GM12875 (cell line): ENCODE measurements at regions not wholly inside any gene's neighbourhood (a gene's known extent, or its start where the extent isn't known, plus 50 kb on each side); places are given as distances from the start of the nearest gene placed in this dataset.

Source experiments
- H3K4me3 ChIP-seq: one replicate; pipeline ENCODE4 v1.5.1; 2011; ENCODE audit warnings: low read depth, low read length, control low read depth
- TF ChIP-seq, protein P1 (sequence below): IDR thresholded peaks from 2 replicates; pipeline ENCODE4 v1.5.1; 2011; ENCODE audit warnings: low read depth, mild to moderate bottlenecking, control low read depth, inconsistent platforms, low read length, moderate library complexity, borderline replicate concordance; ENCODE audit not compliant: insufficient read depth

DNA sequence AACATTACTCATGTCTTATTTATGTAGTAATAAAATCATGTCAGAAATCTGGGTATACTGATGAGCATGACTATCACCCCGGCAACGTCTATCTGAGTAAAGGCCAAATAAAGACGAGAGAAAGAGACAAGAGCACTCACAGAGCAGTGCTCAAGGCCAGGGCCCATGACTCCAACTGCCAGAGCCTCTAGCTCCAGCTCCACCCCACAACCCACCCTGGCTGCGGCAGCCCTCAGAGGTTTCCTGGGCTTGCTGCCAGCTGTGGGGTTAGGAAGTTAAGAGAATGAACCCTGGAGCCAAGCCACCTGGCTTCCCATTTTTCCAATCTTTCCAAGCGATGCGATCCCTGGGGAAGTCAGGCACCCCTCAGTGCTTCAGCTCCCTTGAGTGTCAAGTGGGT is 92.0 kb upstream of the PAX1 start:
- H3K4me3 ChIP-seq = no peak overlapping the region
- TF ChIP-seq, protein P1, sequence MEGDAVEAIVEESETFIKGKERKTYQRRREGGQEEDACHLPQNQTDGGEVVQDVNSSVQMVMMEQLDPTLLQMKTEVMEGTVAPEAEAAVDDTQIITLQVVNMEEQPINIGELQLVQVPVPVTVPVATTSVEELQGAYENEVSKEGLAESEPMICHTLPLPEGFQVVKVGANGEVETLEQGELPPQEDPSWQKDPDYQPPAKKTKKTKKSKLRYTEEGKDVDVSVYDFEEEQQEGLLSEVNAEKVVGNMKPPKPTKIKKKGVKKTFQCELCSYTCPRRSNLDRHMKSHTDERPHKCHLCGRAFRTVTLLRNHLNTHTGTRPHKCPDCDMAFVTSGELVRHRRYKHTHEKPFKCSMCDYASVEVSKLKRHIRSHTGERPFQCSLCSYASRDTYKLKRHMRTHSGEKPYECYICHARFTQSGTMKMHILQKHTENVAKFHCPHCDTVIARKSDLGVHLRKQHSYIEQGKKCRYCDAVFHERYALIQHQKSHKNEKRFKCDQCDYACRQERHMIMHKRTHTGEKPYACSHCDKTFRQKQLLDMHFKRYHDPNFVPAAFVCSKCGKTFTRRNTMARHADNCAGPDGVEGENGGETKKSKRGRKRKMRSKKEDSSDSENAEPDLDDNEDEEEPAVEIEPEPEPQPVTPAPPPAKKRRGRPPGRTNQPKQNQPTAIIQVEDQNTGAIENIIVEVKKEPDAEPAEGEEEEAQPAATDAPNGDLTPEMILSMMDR = no peak

DNA sequence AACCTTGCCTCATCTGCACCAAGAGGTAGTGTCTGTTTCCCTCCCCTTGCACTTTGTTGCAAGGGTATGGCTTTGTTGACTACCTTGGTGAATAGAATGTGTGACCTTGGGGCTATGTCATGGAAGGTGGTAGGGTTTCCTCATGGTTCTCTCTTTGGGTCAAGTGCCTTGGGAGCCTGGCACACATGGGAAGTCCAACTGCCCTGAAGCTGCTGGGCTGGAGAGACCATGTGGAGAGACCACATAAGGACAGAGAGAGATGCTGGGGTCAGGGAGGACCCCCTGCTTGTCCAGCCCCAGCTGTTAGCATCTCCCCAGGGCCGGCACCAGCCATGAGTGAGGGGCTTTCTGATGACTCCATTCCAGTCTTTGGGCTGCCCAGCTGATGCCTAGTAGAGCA is 95.5 kb upstream of the PAX1 start:
- H3K4me3 ChIP-seq = no peak overlapping the region
- TF ChIP-seq, protein P1 = no peak

DNA sequence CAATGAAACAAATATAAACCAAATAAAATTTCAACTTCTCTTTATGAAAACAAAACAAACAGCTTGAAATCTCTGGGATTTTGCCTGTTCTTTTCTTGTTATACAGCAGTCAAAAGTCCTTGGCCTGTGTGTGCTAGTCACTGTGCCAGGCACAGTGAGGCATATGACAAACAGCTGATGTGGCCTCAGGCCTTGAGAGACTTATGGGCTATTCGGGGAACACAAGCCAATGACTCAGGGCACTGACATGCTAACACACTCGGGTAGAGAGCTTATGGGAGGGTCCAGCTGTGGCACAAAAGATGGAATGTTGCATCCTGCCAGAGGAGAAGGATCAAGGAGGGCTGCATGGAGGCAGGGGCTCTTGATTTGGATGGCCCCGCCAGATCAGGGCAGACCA is 95.4 kb upstream of the NKX2-2 start:
- H3K4me3 ChIP-seq = no peak overlapping the region
- TF ChIP-seq, protein P1 = no peak

DNA sequence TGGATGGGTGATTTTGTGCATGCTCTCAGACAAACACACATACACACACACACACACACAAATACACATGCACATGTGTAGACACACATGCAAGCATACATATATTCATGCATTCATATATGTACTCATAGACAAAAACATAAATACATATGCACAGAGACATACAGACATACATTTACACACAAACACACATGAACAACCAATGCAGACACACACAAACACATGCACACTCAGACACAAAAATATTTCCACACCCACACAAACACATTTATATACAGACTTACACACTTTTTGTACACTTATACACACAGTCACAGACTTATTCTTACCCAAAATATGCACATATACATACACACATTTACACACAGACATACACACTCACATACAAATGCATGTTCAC is 94.9 kb upstream of the NKX2-2 start:
- TF ChIP-seq, protein P1 = no peak
- no peak overlapping the region for H3K4me3 ChIP-seq

DNA sequence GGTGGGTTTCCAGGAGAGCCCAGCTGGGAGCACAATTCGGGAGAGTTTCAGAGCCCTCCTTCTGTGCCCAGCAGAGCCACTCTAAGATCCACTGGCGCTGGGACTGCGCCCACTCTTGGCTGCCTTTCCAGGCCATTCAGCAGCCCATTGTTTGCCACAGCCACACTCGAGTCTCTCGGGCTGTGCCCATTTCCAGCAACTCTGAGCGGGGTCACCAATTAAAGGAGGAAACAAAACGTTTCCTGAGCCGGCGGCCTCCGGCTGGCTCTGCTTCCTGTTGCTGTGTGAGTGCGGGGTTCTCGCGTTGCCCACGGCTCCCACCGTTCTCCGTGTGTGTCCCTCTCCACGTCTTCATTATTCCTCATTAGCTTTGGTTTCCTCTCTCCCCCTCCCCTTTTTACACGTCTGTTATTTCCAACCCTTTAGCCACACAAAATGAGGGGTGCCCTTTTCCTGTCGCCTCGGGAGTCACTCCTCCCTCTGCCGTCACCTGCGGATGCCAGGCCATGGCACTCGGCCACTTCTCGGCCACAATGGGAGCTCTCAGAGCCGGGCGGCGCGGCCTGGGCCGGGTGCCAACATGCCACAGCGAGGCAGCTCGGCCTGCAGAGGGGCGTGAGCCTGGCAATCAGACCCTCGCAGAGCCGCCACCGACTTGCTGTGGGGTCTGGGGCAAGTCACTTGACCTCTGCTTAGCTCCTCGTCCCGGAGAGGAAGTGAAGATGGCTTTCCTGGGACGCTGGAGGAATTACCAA is 94.3 kb upstream of the NKX2-2 start:
- no peak overlapping the region for H3K4me3 ChIP-seq
- TF ChIP-seq, protein P1 = no peak

DNA sequence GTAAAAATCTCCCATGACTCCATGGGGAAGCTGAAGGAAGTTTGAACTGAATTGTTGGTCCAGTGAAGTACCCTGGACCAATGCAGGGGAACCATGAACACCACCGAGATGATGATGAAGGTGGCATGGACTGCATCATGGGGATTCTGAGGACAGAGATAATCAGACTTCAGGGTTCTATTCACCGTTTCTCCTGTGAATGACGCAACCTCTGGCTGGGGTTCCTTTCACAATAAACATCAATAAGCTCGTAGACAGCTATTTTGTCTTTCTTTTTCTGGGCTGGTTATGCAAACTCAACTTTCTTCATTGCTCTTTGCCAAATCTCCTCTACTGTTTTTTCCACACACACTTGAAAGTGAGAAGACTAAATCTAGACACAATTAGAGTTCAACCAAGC is 87.9 kb upstream of the NKX2-2 start:
- H3K4me3 ChIP-seq = no peak overlapping the region
- TF ChIP-seq, protein P1 = no peak

DNA sequence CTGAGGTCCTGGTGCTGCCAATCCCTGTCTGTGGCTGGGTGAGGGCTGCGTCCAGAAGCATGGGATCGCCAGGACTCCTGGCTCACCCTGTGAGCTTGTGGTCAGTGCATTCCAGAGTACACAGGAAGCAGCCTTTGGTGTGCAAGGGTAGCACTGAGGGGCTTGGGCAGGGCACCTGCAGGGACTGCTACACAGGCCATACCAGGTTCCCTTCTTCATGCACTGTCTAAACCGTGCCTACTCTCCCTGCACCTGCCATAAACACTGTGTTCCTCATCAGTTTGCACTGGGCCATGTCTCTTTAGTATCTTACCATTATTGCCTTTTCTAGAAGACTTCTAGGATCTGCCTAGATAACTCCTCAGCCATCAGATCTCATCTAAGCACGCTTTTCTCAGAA is 72.8 kb upstream of the NKX2-2 start:
- H3K4me3 ChIP-seq = no peak overlapping the region
- TF ChIP-seq, protein P1 = no peak
